Progenitor cell of endocrine pancreas (in vitro differentiated cells): ENCODE measurements at regions not wholly inside any gene's neighbourhood (a gene's known extent, or its start where the extent isn't known, plus 50 kb on each side); places are given as distances from the start of the nearest gene placed in this dataset.

Experiments
- DNase-seq: peaks from one replicate; pipeline ENCODE4 v3.0.0; 2021; ENCODE audit warnings: low spot score; ENCODE audit not compliant: unreplicated experiment
- H3K27ac Mint-ChIP-seq: 2 replicates; pipeline ENCODE4 v1.8.0; 2021; ENCODE audit warnings: mild to moderate bottlenecking, moderate library complexity, mixed read lengths
- H3K27me3 Mint-ChIP-seq: 2 replicates; pipeline ENCODE4 v1.8.0; 2021; ENCODE audit warnings: mixed read lengths
- H3K36me3 Mint-ChIP-seq: 2 replicates; pipeline ENCODE4 v1.8.0; 2022; ENCODE audit warnings: mixed read lengths; ENCODE audit not compliant: insufficient read depth
- H3K4me1 Mint-ChIP-seq: 2 replicates; pipeline ENCODE4 v1.8.0; 2021; ENCODE audit warnings: low read depth, mixed read lengths
- H3K4me3 Mint-ChIP-seq: 2 replicates; pipeline ENCODE4 v1.8.0; 2021; ENCODE audit warnings: low read depth, mild to moderate bottlenecking, moderate library complexity, mixed read lengths
- H3K9me3 Mint-ChIP-seq: 2 replicates; pipeline ENCODE4 v1.8.0; 2021; ENCODE audit warnings: low read depth, mixed read lengths
- CTCF ChIP-seq: fragments of 200-600 bp; sonication (generic); IDR thresholded peaks from one replicate; pipeline ENCODE4 v1.5.0; 2021; ENCODE audit warnings: antibody characterized with exemption, mild to moderate bottlenecking; ENCODE audit not compliant: unreplicated experiment

GRCh38 chr6:147106759-147107401 is 97.3 kb upstream of the STXBP5 start:
- peaks cover 12% of the 10 kb centered on the region for H3K4me1 Mint-ChIP-seq
- DNase-seq: no peak
- no peaks in the 10 kb centered on the region for H3K27me3 Mint-ChIP-seq
- no peak overlapping the region for H3K4me3 Mint-ChIP-seq
- no peaks in the 10 kb centered on the region for H3K36me3 Mint-ChIP-seq
- peak overlapping the region; percentile 5 for H3K27ac Mint-ChIP-seq
- H3K9me3 Mint-ChIP-seq: no peaks in the 10 kb centered on the region
- no peak for TF ChIP-seq CTCF

GRCh38 chr6:147108259-147108910 is 95.8 kb upstream of the STXBP5 start:
- DNase-seq: no peak
- peaks cover 12% of the 10 kb centered on the region for H3K4me1 Mint-ChIP-seq
- H3K9me3 Mint-ChIP-seq: no peaks in the 10 kb centered on the region
- no peaks in the 10 kb centered on the region for H3K36me3 Mint-ChIP-seq
- no peak overlapping the region for H3K27ac Mint-ChIP-seq
- H3K27me3 Mint-ChIP-seq: no peaks in the 10 kb centered on the region
- no peak overlapping the region for H3K4me3 Mint-ChIP-seq
- no peak for TF ChIP-seq CTCF

GRCh38 chr6:147109707-147110106 is 94.5 kb upstream of the STXBP5 start:
- Mint-ChIP-seq H3K4me1 (peaks cover 11% of the 10 kb centered on the region), H3K4me3 (no peak overlapping the region), H3K9me3 (no peaks in the 10 kb centered on the region), H3K27me3 (no peaks in the 10 kb centered on the region), H3K27ac (no peak overlapping the region), H3K36me3 (no peaks in the 10 kb centered on the region)
- no peak for TF ChIP-seq CTCF
- DNase-seq: no peak

GRCh38 chr6:147116056-147116455 is 88.2 kb upstream of the STXBP5 start:
- Mint-ChIP-seq H3K36me3 (peaks cover 2% of the 10 kb centered on the region), H3K4me3 (no peak overlapping the region), H3K27me3 (no peaks in the 10 kb centered on the region), H3K9me3 (peaks cover 4% of the 10 kb centered on the region), H3K27ac (no peak overlapping the region), H3K4me1 (no peaks in the 10 kb centered on the region)
- no peak for DNase-seq
- TF ChIP-seq CTCF: no peak

GRCh38 chr6:147117011-147117410 is 87.2 kb upstream of the STXBP5 start:
- Mint-ChIP-seq H3K4me1 (no peaks in the 10 kb centered on the region), H3K4me3 (no peak overlapping the region), H3K9me3 (peaks cover 4% of the 10 kb centered on the region), H3K27me3 (no peaks in the 10 kb centered on the region), H3K27ac (no peak overlapping the region), H3K36me3 (peaks cover 2% of the 10 kb centered on the region)
- TF ChIP-seq CTCF: no peak
- no peak for DNase-seq
